OCI-LY7 (cell line): ENCODE measurements at regions not wholly inside any gene's neighbourhood (a gene's known extent, or its start where the extent isn't known, plus 50 kb on each side); places are given as distances from the start of the nearest gene placed in this dataset.

Source experiments
- BruUV-seq: library from RNA; stranded (reverse); fragments of 400-500 nt; replicated peaks from 2 replicates; lab custom pipeline; 2021; lab: Mats Ljungman, UMichigan
- CTCF ChIA-PET: fragments of 300-600 bp; sonication (Branson Sonifier 250); formaldehyde crosslinking; loops from one replicate; lab custom pipeline; 2022; ENCODE audit warnings: antibody characterized with exemption; ENCODE audit not compliant: unreplicated experiment; lab: Charles Lee
- POLR2A ChIA-PET: fragments of 300-600 bp; sonication (Branson Sonifier 250); formaldehyde crosslinking; loops from one replicate; lab custom pipeline; 2022; ENCODE audit warnings: antibody characterized with exemption; lab: Charles Lee
- DNase-seq: peaks from one replicate; pipeline ENCODE4 v3.0.0-alpha.2; 2015; ENCODE audit warnings: low spot score
- H2AFZ ChIP-seq: fragments of 200-600 bp; sonication (generic), shearing (Covaris generic); 2 replicates; pipeline ENCODE4 v1.6.1; 2014; ENCODE audit warnings: mild to moderate bottlenecking, antibody characterized with exemption, low read length, moderate library complexity
- H3K27ac ChIP-seq: fragments of 200-600 bp; sonication (generic); 2 replicates; pipeline ENCODE4 v1.5.1; 2014; ENCODE audit warnings: mixed run types, low read depth, mild to moderate bottlenecking, moderate library complexity, low read length, inconsistent platforms; ENCODE audit not compliant: poor library complexity, severe bottlenecking
- H3K36me3 ChIP-seq: fragments of 200-600 bp; sonication (generic); 2 replicates; pipeline ENCODE4 v1.6.1; 2014; ENCODE audit warnings: mild to moderate bottlenecking, antibody characterized with exemption, low read length, moderate library complexity, mixed read lengths; ENCODE audit not compliant: insufficient read depth
- H3K4me1 ChIP-seq: fragments of 200-600 bp; sonication (generic); 2 replicates; pipeline ENCODE4 v1.5.1; 2014; ENCODE audit warnings: mild to moderate bottlenecking, low read length; ENCODE audit not compliant: insufficient read depth, poor library complexity, severe bottlenecking
- H3K4me2 ChIP-seq: fragments of 200-600 bp; sonication (generic); 2 replicates; pipeline ENCODE4 v1.6.1; 2014; ENCODE audit warnings: mild to moderate bottlenecking, low read length
- H3K4me3 ChIP-seq: fragments of 200-600 bp; sonication (generic); 2 replicates; pipeline ENCODE4 v1.5.1; 2014; ENCODE audit warnings: mild to moderate bottlenecking, low read depth, low read length; ENCODE audit not compliant: poor library complexity, severe bottlenecking
- H3K79me2 ChIP-seq: fragments of 200-600 bp; sonication (generic); 2 replicates; pipeline ENCODE4 v1.6.1; 2016; ENCODE audit warnings: low read depth, mild to moderate bottlenecking, low read length, moderate library complexity, mixed read lengths; ENCODE audit not compliant: insufficient read depth
- H3K9me2 ChIP-seq: fragments of 200-600 bp; sonication (generic); 2 replicates; pipeline ENCODE4 v1.6.1; 2016; ENCODE audit warnings: mild to moderate bottlenecking, low read length, mixed read lengths; ENCODE audit not compliant: insufficient read depth
- H3K9me3 ChIP-seq: fragments of 200-600 bp; sonication (generic); 2 replicates; pipeline ENCODE4 v1.6.1; 2014; ENCODE audit warnings: mild to moderate bottlenecking, mixed run types, low read length, mixed read lengths
- H4K20me1 ChIP-seq: fragments of 200-600 bp; sonication (generic); 2 replicates; pipeline ENCODE4 v1.6.1; 2014; ENCODE audit warnings: mild to moderate bottlenecking, antibody characterized with exemption, low read length, moderate library complexity, mixed read lengths; ENCODE audit not compliant: insufficient read depth
- CTCF ChIP-seq: fragments of 200-600 bp; sonication (generic); conservative IDR thresholded peaks from 2 replicates; pipeline ENCODE4 v1.5.1; 2014; ENCODE audit warnings: mild to moderate bottlenecking, antibody characterized with exemption, low read length, moderate library complexity, mixed read lengths
- EZH2phosphoT487 ChIP-seq: fragments of 200-600 bp; sonication (generic); IDR thresholded peaks from 2 replicates; pipeline ENCODE4 v1.6.1; 2018; ENCODE audit warnings: low read depth, borderline replicate concordance, mild to moderate bottlenecking, mixed run types, antibody characterized with exemption, low read length, moderate library complexity, mixed read lengths
- intact Hi-C: fragments of 100-400 bp; cut with micrococcal nuclease; formaldehyde crosslinking; loops from one replicate; pipeline ENCODE4 v1.10.0; 2022; ENCODE audit not compliant: unreplicated experiment

- TF ChIP-seq EZH2phosphoT487 (no peak), CTCF (no peak)
Measured at GRCh38 chr7:131691454-131692130, 135.2 kb upstream of the PODXL start.

GRCh38 chr7:131690441-131690840 is 134.0 kb upstream of the PODXL start:
- Histone ChIP-seq H3K27ac (no peak overlapping the region), H3K9me2 (no peaks in the 10 kb centered on the region), H3K79me2 (no peaks in the 10 kb centered on the region), H2AFZ (no peak overlapping the region), H3K9me3 (no peaks in the 10 kb centered on the region), H3K4me3 (no peak overlapping the region), H3K4me2 (no peak overlapping the region), H3K36me3 (no peaks in the 10 kb centered on the region), H4K20me1 (no peaks in the 10 kb centered on the region), H3K4me1 (no peaks in the 10 kb centered on the region)
- no peak for DNase-seq
- POLR2A ChIA-PET = no interaction called here
- intact Hi-C loops = no loop called here
- CTCF ChIA-PET = interaction anchor here (0.6 kb wide), 2 partner anchors 152 to 416 kb away, joined by 3 read pairs; no protein-coding TSS in a partner anchor
- TF ChIP-seq EZH2phosphoT487 = no peak
- no peak for TF ChIP-seq CTCF
- no TSS peak for BruUV-seq

More at GRCh38 chr7:131691454-131692130, 135.2 kb upstream of the PODXL start:
- CTCF ChIA-PET = interaction anchor here (0.5 to 0.6 kb wide), 2 partner anchors 123 to 1556 kb away, joined by 3 read pairs; no protein-coding TSS in a partner anchor
- no peaks in the 10 kb centered on the region for H3K9me3 ChIP-seq
- H3K4me1 ChIP-seq = no peaks in the 10 kb centered on the region
- H3K27ac ChIP-seq = no peak overlapping the region
- no peak overlapping the region for H2AFZ ChIP-seq
- intact Hi-C loops = no loop called here
- no peak for DNase-seq
- no peaks in the 10 kb centered on the region for H4K20me1 ChIP-seq
- BruUV-seq = no TSS peak
- H3K9me2 ChIP-seq = no peaks in the 10 kb centered on the region
- POLR2A ChIA-PET = no interaction called here
- no peak overlapping the region for H3K4me3 ChIP-seq
- no peaks in the 10 kb centered on the region for H3K36me3 ChIP-seq
- no peak overlapping the region for H3K4me2 ChIP-seq
- H3K79me2 ChIP-seq = no peaks in the 10 kb centered on the region

GRCh38 chr7:131689662-131690234 is 133.3 kb upstream of the PODXL start:
- DNase-seq = no peak
- CTCF ChIA-PET = interaction anchor here (0.6 to 0.9 kb wide), 3 partner anchors 9 to 416 kb away, joined by 3 read pairs; no protein-coding TSS in a partner anchor
- POLR2A ChIA-PET = interaction anchor here (0.5 kb wide), 1 partner anchor 1061 kb away, joined by 3 read pairs; no protein-coding TSS in a partner anchor
- Histone ChIP-seq H2AFZ (no peak overlapping the region), H3K4me2 (no peak overlapping the region), H4K20me1 (no peaks in the 10 kb centered on the region), H3K9me3 (no peaks in the 10 kb centered on the region), H3K79me2 (no peaks in the 10 kb centered on the region), H3K4me3 (no peak overlapping the region), H3K27ac (no peak overlapping the region), H3K4me1 (no peaks in the 10 kb centered on the region), H3K36me3 (no peaks in the 10 kb centered on the region), H3K9me2 (no peaks in the 10 kb centered on the region)
- no TSS peak for BruUV-seq
- no peak for TF ChIP-seq EZH2phosphoT487
- no peak for TF ChIP-seq CTCF
- intact Hi-C loops = loop anchor here (5.0 kb wide), 1 partner anchor 358 kb away; no protein-coding TSS in a partner anchor
